ENCODE measurements at regions not wholly inside any gene's neighbourhood (a gene's known extent, or its start where the extent isn't known, plus 50 kb on each side); places are given as distances from the start of the nearest gene placed in this dataset.
"Not testable (repeated sequence)": the region's sequence is repeated elsewhere in the genome, so short reads cannot be mapped to it uniquely, and the experiment has no call there.

DNA sequence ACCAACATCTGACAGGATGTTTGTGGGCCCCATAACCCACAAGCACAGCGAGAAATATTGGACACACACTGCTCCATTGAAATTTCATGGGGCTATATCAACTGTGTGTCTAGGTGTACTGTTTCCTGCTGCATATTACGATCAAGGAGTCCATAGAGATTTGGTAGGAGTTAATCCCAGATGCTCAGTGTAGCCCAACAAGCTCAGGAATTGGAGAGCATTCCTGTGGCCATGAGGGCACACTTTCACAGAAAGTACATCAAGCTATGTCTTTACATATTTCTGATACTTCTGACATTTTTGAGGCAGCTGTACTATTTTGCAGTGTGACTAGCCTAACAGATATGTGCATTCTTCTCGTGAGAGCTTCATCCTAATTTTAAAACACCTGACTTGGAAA is 473.1 kb downstream of the PTH2R start:
- no peak for DNase-seq (ENCODE audit: low read depth)
- H3K4me3 ChIP-seq (replicated peaks; ENCODE audit: low read depth, low read length), result no peak overlapping the region
- TF ChIP-seq, protein P1, sequence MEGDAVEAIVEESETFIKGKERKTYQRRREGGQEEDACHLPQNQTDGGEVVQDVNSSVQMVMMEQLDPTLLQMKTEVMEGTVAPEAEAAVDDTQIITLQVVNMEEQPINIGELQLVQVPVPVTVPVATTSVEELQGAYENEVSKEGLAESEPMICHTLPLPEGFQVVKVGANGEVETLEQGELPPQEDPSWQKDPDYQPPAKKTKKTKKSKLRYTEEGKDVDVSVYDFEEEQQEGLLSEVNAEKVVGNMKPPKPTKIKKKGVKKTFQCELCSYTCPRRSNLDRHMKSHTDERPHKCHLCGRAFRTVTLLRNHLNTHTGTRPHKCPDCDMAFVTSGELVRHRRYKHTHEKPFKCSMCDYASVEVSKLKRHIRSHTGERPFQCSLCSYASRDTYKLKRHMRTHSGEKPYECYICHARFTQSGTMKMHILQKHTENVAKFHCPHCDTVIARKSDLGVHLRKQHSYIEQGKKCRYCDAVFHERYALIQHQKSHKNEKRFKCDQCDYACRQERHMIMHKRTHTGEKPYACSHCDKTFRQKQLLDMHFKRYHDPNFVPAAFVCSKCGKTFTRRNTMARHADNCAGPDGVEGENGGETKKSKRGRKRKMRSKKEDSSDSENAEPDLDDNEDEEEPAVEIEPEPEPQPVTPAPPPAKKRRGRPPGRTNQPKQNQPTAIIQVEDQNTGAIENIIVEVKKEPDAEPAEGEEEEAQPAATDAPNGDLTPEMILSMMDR (IDR thresholded peaks at IDR 0.05; ENCODE audit: low read length, missing control alignments), result no peak

GRCh38 chr2:208880171-208880570 is 473.6 kb downstream of the PTH2R start:
- TF ChIP-seq, protein P1 (IDR thresholded peaks at IDR 0.05; ENCODE audit: low read length, missing control alignments), result no peak
- no peak for DNase-seq (ENCODE audit: low read depth)
- H3K4me3 ChIP-seq (replicated peaks; ENCODE audit: low read depth, low read length), result no peak overlapping the region

GRCh38 chr2:208890486-208890885 is 483.9 kb downstream of the PTH2R start:
- TF ChIP-seq, protein P1 (IDR thresholded peaks at IDR 0.05; ENCODE audit: low read length, missing control alignments), result no peak
- no peak for DNase-seq (ENCODE audit: low read depth)
- no peak overlapping the region for H3K4me3 ChIP-seq (replicated peaks; ENCODE audit: low read depth, low read length)

DNA sequence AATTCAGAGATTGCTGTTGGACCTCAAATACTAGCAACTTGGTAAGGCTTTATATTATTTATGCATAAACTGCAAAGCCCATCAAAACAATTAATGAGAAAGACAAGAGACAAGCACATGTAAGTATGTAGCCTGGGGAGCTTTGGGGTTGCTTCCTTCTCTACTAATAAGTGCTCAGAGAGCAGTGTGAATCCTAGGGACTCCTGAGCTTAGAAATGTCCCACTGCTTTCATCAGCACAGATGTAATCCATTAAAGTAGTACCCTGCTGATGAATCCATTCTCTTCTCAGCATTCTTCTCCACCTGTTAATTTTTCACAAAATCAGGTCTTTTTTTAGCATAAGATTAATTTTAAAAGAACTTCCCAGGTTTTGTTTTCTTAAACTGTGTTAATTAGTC is 485.6 kb downstream of the PTH2R start:
- TF ChIP-seq, protein P1 (IDR thresholded peaks at IDR 0.05; ENCODE audit: low read length, missing control alignments), result no peak
- no peak overlapping the region for H3K4me3 ChIP-seq (replicated peaks; ENCODE audit: low read depth, low read length)
- DNase-seq (ENCODE audit: low read depth), result no peak

GRCh38 chr2:208906330-208906729 is 499.7 kb downstream of the PTH2R start:
- TF ChIP-seq, protein P1 (IDR thresholded peaks at IDR 0.05; ENCODE audit: low read length, missing control alignments), result no peak
- no peak overlapping the region for H3K4me3 ChIP-seq (replicated peaks; ENCODE audit: low read depth, low read length)
- DNase-seq (ENCODE audit: low read depth), result no peak

DNA sequence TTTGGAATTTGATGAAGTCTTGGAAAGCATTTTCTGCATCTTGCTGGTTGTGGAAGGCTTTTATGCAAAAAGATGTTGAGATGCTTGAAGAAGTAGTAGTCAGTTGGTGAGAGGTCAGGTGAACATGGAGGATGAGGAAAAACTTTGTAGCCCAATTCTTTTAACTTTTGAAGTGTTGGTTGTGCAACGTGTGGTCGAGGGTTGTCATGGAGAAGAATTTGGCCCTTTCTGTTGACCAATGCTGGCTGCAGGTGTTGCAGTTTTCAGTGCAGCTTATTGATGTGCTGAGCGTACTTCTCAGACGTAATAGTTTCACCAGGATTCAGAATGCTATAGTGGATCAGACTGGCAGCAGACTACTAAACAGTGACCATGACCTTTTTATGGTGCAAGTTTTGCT is 508.4 kb upstream of the MAP2 start:
- TF ChIP-seq, protein P1 (IDR thresholded peaks at IDR 0.05; ENCODE audit: low read length, missing control alignments), result no peak
- no peak for DNase-seq (ENCODE audit: low read depth)
- no peak overlapping the region for H3K4me3 ChIP-seq (replicated peaks; ENCODE audit: low read depth, low read length)

GRCh38 chr2:208916881-208917280 is 507.0 kb upstream of the MAP2 start:
- DNase-seq (ENCODE audit: low read depth), result no peak
- no peak overlapping the region for H3K4me3 ChIP-seq (replicated peaks; ENCODE audit: low read depth, low read length)
- TF ChIP-seq, protein P1 (IDR thresholded peaks at IDR 0.05; ENCODE audit: low read length, missing control alignments), result no peak

GRCh38 chr2:208921358-208921757 is 502.5 kb upstream of the MAP2 start:
- H3K4me3 ChIP-seq (replicated peaks; ENCODE audit: low read depth, low read length); DNase-seq (ENCODE audit: low read depth): not testable (repeated sequence)

Data from fibroblast of pulmonary artery (primary cell).